GM12878 (cell line): ENCODE measurements at regions not wholly inside any gene's neighbourhood (a gene's known extent, or its start where the extent isn't known, plus 50 kb on each side); places are given as distances from the start of the nearest gene placed in this dataset.

Experiments
- ATAC-seq: fragments of 200-7000 bp; cut with Tn5 transposase; 3 replicates; pipeline ENCODE4 v1.9.1; 2020; ENCODE audit warnings: mild to moderate bottlenecking, moderate library complexity
- BruUV-seq: library from RNA; stranded (reverse); fragments of 400-500 nt; replicated peaks from 2 replicates; lab custom pipeline; 2021; lab: Mats Ljungman, UMichigan
- CTCF ChIA-PET: fragments of 300-600 bp; sonication (Branson Sonifier 250); formaldehyde crosslinking; extraction: SDS; loops from one replicate; lab custom pipeline; 2021; ENCODE audit warnings: inconsistent platforms; lab: Yijun Ruan, JAX
- POLR2A ChIA-PET: fragments of 350-600 bp; formaldehyde crosslinking; extraction: SDS; loops from one replicate; lab custom pipeline; 2021; ENCODE audit warnings: inconsistent platforms; lab: Charles Lee
- RAD21 ChIA-PET: fragments of 300-600 bp; sonication (Branson Sonifier 250); formaldehyde crosslinking; loops from one replicate; lab custom pipeline; 2023; ENCODE audit warnings: antibody characterized with exemption; ENCODE audit not compliant: unreplicated experiment; lab: Charles Lee
- SMC1A ChIA-PET: fragments of 300-600 bp; sonication (Branson Sonifier 250); formaldehyde crosslinking; loops from one replicate; lab custom pipeline; 2023; ENCODE audit not compliant: unreplicated experiment, uncharacterized antibody; lab: Charles Lee
- DNase-seq: peaks from one replicate; pipeline ENCODE4 v3.0.0-alpha.2; 2011; ENCODE audit warnings: low read depth, low spot score
- FAIRE-seq: peaks from 3 replicates; lab custom pipeline; 2011; peaks lifted over from hg19 to GRCh38; lab: Jason Lieb, UNC
- H2AFZ ChIP-seq: 2 replicates; pipeline ENCODE4 v1.6.0; 2011; ENCODE audit warnings: low read depth, low read length, control low read depth; ENCODE audit not compliant: control insufficient read depth
- H3K27ac ChIP-seq: 2 replicates; pipeline ENCODE4 v1.5.1; 2011; ENCODE audit warnings: control low read depth; ENCODE audit not compliant: control insufficient read depth, insufficient read depth
- H3K27me3 ChIP-seq, 2 experiments: replicated peaks in 1 of 2; 2 replicates each; pipeline versions ENCODE4 v1.6.0 to v1.6.1; 2011; ENCODE audit warnings: low read length in 1 of 2; ENCODE audit not compliant: control insufficient read depth in 2 of 2, insufficient read depth in 2 of 2
- H3K36me3 ChIP-seq, 2 experiments: 2 replicates each; pipeline ENCODE4 v1.5.1; 2011; ENCODE audit warnings: low read length in 1 of 2; ENCODE audit not compliant: control insufficient read depth in 2 of 2, insufficient read depth in 2 of 2
- H3K4me1 ChIP-seq: 2 replicates; pipeline ENCODE4 v1.6.1; 2011; ENCODE audit warnings: mild to moderate bottlenecking, low read length, moderate library complexity, mixed read lengths; ENCODE audit not compliant: control insufficient read depth, insufficient read depth
- H3K4me2 ChIP-seq: 2 replicates; pipeline ENCODE4 v1.6.0; 2011; ENCODE audit warnings: control low read depth; ENCODE audit not compliant: control insufficient read depth, insufficient read depth
- H3K4me3 ChIP-seq: fragments of 200-600 bp; sonication (generic); 2 replicates; pipeline ENCODE4 v1.5.1; 2016
- H3K79me2 ChIP-seq: 2 replicates; pipeline ENCODE4 v1.6.0; 2011; ENCODE audit warnings: low read length; ENCODE audit not compliant: control insufficient read depth, insufficient read depth
- H3K9ac ChIP-seq: 2 replicates; pipeline ENCODE4 v1.8.0; 2011; ENCODE audit warnings: low read length, control low read depth, mixed read lengths; ENCODE audit not compliant: control insufficient read depth, insufficient read depth
- H3K9me3 ChIP-seq: replicated peaks from 3 replicates; pipeline ENCODE4 v1.5.1; 2011; ENCODE audit warnings: mild to moderate bottlenecking, low read length; ENCODE audit not compliant: control insufficient read depth, insufficient read depth
- H4K20me1 ChIP-seq: 2 replicates; pipeline ENCODE4 v1.6.0; 2011; ENCODE audit not compliant: control insufficient read depth, insufficient read depth
- BACH1 ChIP-seq: fragments of 450-650 bp; IDR thresholded peaks from 2 replicates; pipeline ENCODE4 v1.6.1; 2017; ENCODE audit warnings: mild to moderate bottlenecking, borderline replicate concordance
- CREB1 ChIP-seq: IDR thresholded peaks from 2 replicates; pipeline ENCODE4 v1.6.1; 2012; ENCODE audit warnings: low read depth, mild to moderate bottlenecking, inconsistent platforms
- ETV6 ChIP-seq, 2 experiments: fragments of 450-650 bp in 1 of 2; IDR thresholded peaks in 1 of 2; conservative IDR thresholded peaks in 1 of 2; 2 replicates each; pipeline ENCODE4 v1.6.1; 2014; ENCODE audit warnings: antibody characterized with exemption in 1 of 2, borderline replicate concordance in 1 of 2, low read depth in 1 of 2, mild to moderate bottlenecking in 1 of 2, moderate library complexity in 1 of 2
- KAT2A ChIP-seq: conservative IDR thresholded peaks from 2 replicates; pipeline ENCODE4 v1.6.1; 2011; ENCODE audit warnings: low read depth, low read length; ENCODE audit not compliant: control insufficient read depth
- NFIC ChIP-seq: IDR thresholded peaks from 2 replicates; pipeline ENCODE4 v1.6.1; 2012; ENCODE audit warnings: low read depth, mild to moderate bottlenecking, inconsistent platforms, low read length, moderate library complexity
- NR2F1 ChIP-seq: fragments of 450-650 bp; conservative IDR thresholded peaks from 2 replicates; pipeline ENCODE4 v1.6.1; 2017; ENCODE audit warnings: mild to moderate bottlenecking
- SIX5 ChIP-seq: IDR thresholded peaks from 2 replicates; pipeline ENCODE4 v1.6.1; 2011; ENCODE audit warnings: mild to moderate bottlenecking, low read depth, low read length, moderate library complexity; ENCODE audit not compliant: severe bottlenecking
- SRF ChIP-seq, 2 experiments: IDR thresholded peaks; 2 replicates each; pipeline ENCODE4 v1.6.1; 2011; ENCODE audit warnings: low read depth in 2 of 2, low read length in 2 of 2, mild to moderate bottlenecking in 1 of 2, moderate library complexity in 1 of 2
- SUZ12 ChIP-seq: fragments of 200-600 bp; sonication (generic); IDR thresholded peaks from one replicate; pipeline ENCODE4 v1.6.1; 2018; ENCODE audit warnings: antibody characterized with exemption, mild to moderate bottlenecking; ENCODE audit not compliant: unreplicated experiment
- TBL1XR1 ChIP-seq: IDR thresholded peaks from 2 replicates; pipeline ENCODE4 v1.6.1; 2012; ENCODE audit warnings: low read depth, low read length, improper control_type of control experiment
- ZBED1 ChIP-seq: IDR thresholded peaks from 2 replicates; pipeline ENCODE4 v1.6.1; 2016; ENCODE audit warnings: borderline replicate concordance
- ZNF622 ChIP-seq: fragments of 450-650 bp; IDR thresholded peaks from 2 replicates; pipeline ENCODE4 v1.6.1; 2017; ENCODE audit warnings: mild to moderate bottlenecking, inconsistent platforms
- ZNF687 ChIP-seq: fragments of 450-650 bp; IDR thresholded peaks from 2 replicates; pipeline ENCODE4 v1.6.1; 2017; ENCODE audit warnings: mild to moderate bottlenecking, moderate library complexity
- WGBS: methylation state at CpG from one replicate; pipeline ENCODE4 v1.1.6; 2016; ENCODE audit warnings: low lambda C conversion rate; ENCODE audit not compliant: insufficient replicate concordance, insufficient coverage; ENCODE audit errors: missing lambda C conversion rate; 5-methylcytosine and 5-hydroxymethylcytosine counted together
- in situ Hi-C: fragments of 300-500 bp; cut with MboI; formaldehyde crosslinking; loops from 9 replicates; pipeline ENCODE4 v1.14.3; 2018; ENCODE audit warnings: mixed read lengths
- intact Hi-C: fragments of 100-400 bp; cut with micrococcal nuclease; formaldehyde crosslinking; loops from one replicate; pipeline ENCODE4 v1.14.2; 2022; ENCODE audit not compliant: unreplicated experiment
- TF ChIP-seq, protein P1 (sequence below): IDR thresholded peaks from 2 replicates; pipeline ENCODE4 v1.6.1; 2011; ENCODE audit warnings: borderline replicate concordance, low read depth, mild to moderate bottlenecking, moderate library complexity, mixed read lengths, low read length; ENCODE audit not compliant: insufficient read depth; ENCODE audit errors: extremely low read length
- TF ChIP-seq, protein P2 (sequence below): IDR thresholded peaks from 2 replicates; pipeline ENCODE4 v1.6.1; 2012; ENCODE audit warnings: mild to moderate bottlenecking, low read depth, low read length
- TF ChIP-seq, protein P3 (sequence below): IDR thresholded peaks from 2 replicates; pipeline ENCODE4 v1.6.1; 2012; ENCODE audit warnings: low read depth, low read length, improper control_type of control experiment

GRCh38 chr1:60972841-60973364 lies 109.5 kb upstream of the NFIA start:
- POLR2A ChIA-PET, result no interaction called here
- no peak for TF ChIP-seq TBL1XR1
- no peak for TF ChIP-seq NR2F1
- TF ChIP-seq NFIC, result no peak
- TF ChIP-seq SRF (IDR thresholded peaks at IDR 0.05; ENCODE audit: low read depth in 2 of 2, low read length in 2 of 2), result no peak
- TF ChIP-seq ZBED1, result no peak
- TF ChIP-seq ZNF622, result no peak
- TF ChIP-seq, protein P1, sequence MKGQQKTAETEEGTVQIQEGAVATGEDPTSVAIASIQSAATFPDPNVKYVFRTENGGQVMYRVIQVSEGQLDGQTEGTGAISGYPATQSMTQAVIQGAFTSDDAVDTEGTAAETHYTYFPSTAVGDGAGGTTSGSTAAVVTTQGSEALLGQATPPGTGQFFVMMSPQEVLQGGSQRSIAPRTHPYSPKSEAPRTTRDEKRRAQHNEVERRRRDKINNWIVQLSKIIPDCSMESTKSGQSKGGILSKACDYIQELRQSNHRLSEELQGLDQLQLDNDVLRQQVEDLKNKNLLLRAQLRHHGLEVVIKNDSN, result no peak
- TF ChIP-seq KAT2A, result no peak
- no peak for TF ChIP-seq ETV6 (conservative IDR thresholded peaks at IDR 0.05 in 1 of 2, IDR thresholded peaks at IDR 0.05 in 1 of 2; ENCODE audit: borderline replicate concordance in 1 of 2, low read depth in 1 of 2)
- no peak for TF ChIP-seq ZNF687
- TF ChIP-seq, protein P2, sequence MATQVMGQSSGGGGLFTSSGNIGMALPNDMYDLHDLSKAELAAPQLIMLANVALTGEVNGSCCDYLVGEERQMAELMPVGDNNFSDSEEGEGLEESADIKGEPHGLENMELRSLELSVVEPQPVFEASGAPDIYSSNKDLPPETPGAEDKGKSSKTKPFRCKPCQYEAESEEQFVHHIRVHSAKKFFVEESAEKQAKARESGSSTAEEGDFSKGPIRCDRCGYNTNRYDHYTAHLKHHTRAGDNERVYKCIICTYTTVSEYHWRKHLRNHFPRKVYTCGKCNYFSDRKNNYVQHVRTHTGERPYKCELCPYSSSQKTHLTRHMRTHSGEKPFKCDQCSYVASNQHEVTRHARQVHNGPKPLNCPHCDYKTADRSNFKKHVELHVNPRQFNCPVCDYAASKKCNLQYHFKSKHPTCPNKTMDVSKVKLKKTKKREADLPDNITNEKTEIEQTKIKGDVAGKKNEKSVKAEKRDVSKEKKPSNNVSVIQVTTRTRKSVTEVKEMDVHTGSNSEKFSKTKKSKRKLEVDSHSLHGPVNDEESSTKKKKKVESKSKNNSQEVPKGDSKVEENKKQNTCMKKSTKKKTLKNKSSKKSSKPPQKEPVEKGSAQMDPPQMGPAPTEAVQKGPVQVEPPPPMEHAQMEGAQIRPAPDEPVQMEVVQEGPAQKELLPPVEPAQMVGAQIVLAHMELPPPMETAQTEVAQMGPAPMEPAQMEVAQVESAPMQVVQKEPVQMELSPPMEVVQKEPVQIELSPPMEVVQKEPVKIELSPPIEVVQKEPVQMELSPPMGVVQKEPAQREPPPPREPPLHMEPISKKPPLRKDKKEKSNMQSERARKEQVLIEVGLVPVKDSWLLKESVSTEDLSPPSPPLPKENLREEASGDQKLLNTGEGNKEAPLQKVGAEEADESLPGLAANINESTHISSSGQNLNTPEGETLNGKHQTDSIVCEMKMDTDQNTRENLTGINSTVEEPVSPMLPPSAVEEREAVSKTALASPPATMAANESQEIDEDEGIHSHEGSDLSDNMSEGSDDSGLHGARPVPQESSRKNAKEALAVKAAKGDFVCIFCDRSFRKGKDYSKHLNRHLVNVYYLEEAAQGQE, result no peak
- TF ChIP-seq, protein P3, sequence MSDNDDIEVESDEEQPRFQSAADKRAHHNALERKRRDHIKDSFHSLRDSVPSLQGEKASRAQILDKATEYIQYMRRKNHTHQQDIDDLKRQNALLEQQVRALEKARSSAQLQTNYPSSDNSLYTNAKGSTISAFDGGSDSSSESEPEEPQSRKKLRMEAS, result no peak
- no peak for TF ChIP-seq SUZ12
- no peak for TF ChIP-seq SIX5
- no peak for TF ChIP-seq BACH1
- TF ChIP-seq CREB1, result no peak

More at GRCh38 chr1:60972841-60973364, 109.5 kb upstream of the NFIA start:
- Histone ChIP-seq H3K9me3 (no peaks in the 10 kb centered on the region), H3K4me2 (no peak overlapping the region), H3K4me1 (no peaks in the 10 kb centered on the region), H3K36me3 (no peaks in the 10 kb centered on the region), H2AFZ (no peak overlapping the region), H4K20me1 (no peaks in the 10 kb centered on the region), H3K27me3 (no peaks in the 10 kb centered on the region), H3K79me2 (no peaks in the 10 kb centered on the region), H3K27ac (no peak overlapping the region), H3K9ac (no peak overlapping the region), H3K4me3 (no peak overlapping the region)
- CTCF ChIA-PET, result no interaction called here
- ATAC-seq (no peak), FAIRE-seq (no peak), DNase-seq (no peak)
- RAD21 ChIA-PET, result no interaction called here
- no TSS peak for BruUV-seq
- intact Hi-C loops, result loop anchor here (10.0 kb wide), 3 partner anchors 372 to 672 kb away; no protein-coding TSS in a partner anchor
- SMC1A ChIA-PET, result no interaction called here
- 8% methylated on average over 4 of the region's 4 CpGs for WGBS
- in situ Hi-C loops, result loop anchor here (10.0 kb wide), 1 partner anchor 482 kb away; no protein-coding TSS in a partner anchor
